Esophagus mucosa (tissue), 1 donor: ENCODE measurements at regions not wholly inside any gene's neighbourhood (a gene's known extent, or its start where the extent isn't known, plus 50 kb on each side); places are given as distances from the start of the nearest gene placed in this dataset.

Source experiments
- ATAC-seq: fragments of 200-7000 bp; cut with Tn5 transposase; one replicate; pipeline ENCODE4 v1.9.1; 2020
- donor health status: DM: yes; HTN: yes; CAD: no.

DNA sequence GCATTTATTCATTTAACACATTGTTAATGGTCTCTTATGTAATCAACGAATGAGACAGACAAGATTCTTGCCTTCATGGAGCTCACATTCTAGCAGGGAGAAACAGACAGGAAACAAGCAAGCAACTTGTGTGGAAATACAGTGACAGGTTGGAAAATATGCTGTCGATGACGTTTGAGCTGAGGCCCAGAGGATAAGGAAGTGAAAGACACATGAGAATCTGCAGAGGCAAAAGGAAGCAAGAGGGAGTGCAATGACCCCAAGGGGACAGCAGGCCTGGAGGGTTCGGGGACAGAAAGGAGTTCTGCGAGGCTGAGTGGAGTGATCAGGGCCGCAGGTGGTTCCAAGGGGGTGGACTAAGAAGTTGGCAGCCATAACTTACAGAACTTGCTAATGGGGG is 60.6 kb upstream of the AKT3 start:
- no peak for ATAC-seq

DNA sequence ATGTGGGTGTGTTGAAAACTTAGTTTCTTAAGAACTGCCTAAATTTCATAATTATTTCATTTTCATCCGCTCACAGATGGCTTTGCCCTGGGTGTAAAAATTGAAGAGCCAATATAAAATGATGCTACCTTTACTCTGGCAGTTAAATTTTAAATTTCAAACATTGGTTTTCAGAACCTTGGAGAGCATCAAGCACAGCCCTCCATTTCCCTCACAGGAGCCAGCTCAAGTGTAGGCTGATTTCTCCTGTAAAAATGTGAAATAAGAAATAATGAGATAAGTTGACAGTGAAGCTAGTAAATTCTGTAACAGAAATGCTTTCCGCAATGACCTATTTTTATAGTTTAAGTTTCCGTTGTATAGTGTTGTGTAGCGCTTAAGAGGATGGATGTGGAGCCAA is 53.9 kb upstream of the AKT3 start:
- ATAC-seq: no peak

- ATAC-seq: no peak
Measured at GRCh38 chr1:243903041-243903440, 53.0 kb upstream of the AKT3 start.

DNA sequence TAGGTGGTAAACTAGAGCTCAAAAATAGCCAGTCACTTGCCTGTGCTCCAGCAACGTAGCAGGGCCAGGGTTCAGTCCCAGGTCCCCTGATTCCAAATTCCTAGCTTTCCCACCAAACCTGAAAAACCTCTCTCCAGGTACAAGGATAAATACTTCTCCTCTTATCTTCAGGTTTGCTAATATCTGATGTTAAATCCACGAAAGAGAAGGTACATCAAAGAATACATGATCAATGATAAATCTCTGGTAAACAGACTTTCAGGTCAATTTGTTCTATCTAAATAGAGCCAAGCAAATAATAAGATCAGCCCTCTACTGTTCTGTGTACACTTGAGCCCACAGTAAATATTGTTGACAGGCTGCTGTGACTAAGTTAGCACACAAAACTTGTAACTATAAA is 52.1 kb upstream of the AKT3 start:
- ATAC-seq: no peak
